Ectodermal cell (in vitro differentiated cells): ENCODE measurements at regions not wholly inside any gene's neighbourhood (a gene's known extent, or its start where the extent isn't known, plus 50 kb on each side); places are given as distances from the start of the nearest gene placed in this dataset.

Source experiments
- H3K27ac ChIP-seq: 2 replicates; pipeline ENCODE4 v1.7.0; 2013; ENCODE audit warnings: mild to moderate bottlenecking, low read depth, low read length; ENCODE audit not compliant: insufficient read depth, poor library complexity, severe bottlenecking
- H3K27me3 ChIP-seq: 2 replicates; pipeline ENCODE4 v1.7.0; 2013; ENCODE audit warnings: mild to moderate bottlenecking, low read length; ENCODE audit not compliant: insufficient read depth, control insufficient read depth, poor library complexity, severe bottlenecking
- H3K36me3 ChIP-seq: one replicate; pipeline ENCODE4 v1.7.0; 2013; ENCODE audit warnings: low read length; ENCODE audit not compliant: control insufficient read depth, insufficient read depth
- H3K4me1 ChIP-seq: one replicate; pipeline ENCODE4 v1.7.0; 2013; ENCODE audit warnings: low read length; ENCODE audit not compliant: control insufficient read depth, insufficient read depth
- H3K4me3 ChIP-seq: 2 replicates; pipeline ENCODE4 v1.7.0; 2013; ENCODE audit warnings: low read depth, low read length, control low read depth; ENCODE audit not compliant: insufficient read depth
- H3K9me3 ChIP-seq: 2 replicates; pipeline ENCODE4 v1.7.0; 2013; ENCODE audit warnings: mild to moderate bottlenecking, low read length, moderate library complexity; ENCODE audit not compliant: control insufficient read depth
- WGBS, 2 experiments: methylation state at CpG; one replicate each; pipeline ENCODE4 v1.1.7; 2013; ENCODE audit warnings: missing lambda C conversion rate in 2 of 2; 5-methylcytosine and 5-hydroxymethylcytosine counted together

DNA sequence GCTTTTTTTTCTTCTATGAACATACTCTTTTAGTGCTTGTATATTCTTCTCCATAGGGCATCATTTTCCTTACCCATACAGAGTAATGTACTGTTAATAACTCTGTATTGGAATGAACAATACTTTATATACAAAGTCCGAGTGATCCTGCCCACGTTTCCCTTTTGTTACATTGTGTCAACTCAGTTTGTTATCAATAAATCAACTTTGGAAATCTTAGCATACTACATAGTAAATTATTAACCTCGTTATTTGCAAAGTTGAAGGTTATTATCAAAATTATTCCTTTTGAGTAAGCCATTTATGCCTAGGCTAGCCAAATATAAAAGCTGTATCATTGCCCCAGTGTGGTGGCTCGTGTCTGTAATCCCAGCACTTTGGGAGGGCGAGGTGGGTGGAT lies 937.4 kb upstream of the TMPRSS15 start:
- WGBS, 2 experiments: 92% methylated on average over 2 to 5 of the region's 5 CpGs
- no peaks in the 10 kb centered on the region for H3K9me3 ChIP-seq
- H3K27me3 ChIP-seq: no peaks in the 10 kb centered on the region
- no peak overlapping the region for H3K27ac ChIP-seq
- no peaks in the 10 kb centered on the region for H3K36me3 ChIP-seq
- no peaks in the 10 kb centered on the region for H3K4me1 ChIP-seq
- H3K4me3 ChIP-seq: no peak overlapping the region

- no peaks in the 10 kb centered on the region for H3K4me1 ChIP-seq
- no peak overlapping the region for H3K4me3 ChIP-seq
- H3K36me3 ChIP-seq: no peaks in the 10 kb centered on the region
- no peaks in the 10 kb centered on the region for H3K27me3 ChIP-seq
- H3K27ac ChIP-seq: no peak overlapping the region
- H3K9me3 ChIP-seq: no peaks in the 10 kb centered on the region
- WGBS, 2 experiments: 89 to 100% methylated on average over 2 of the region's 2 CpGs
Observed at GRCh38 chr21:19343711-19344110, 940.1 kb upstream of the TMPRSS15 start.

- no peaks in the 10 kb centered on the region for H3K4me1 ChIP-seq
- no peaks in the 10 kb centered on the region for H3K9me3 ChIP-seq
- no peak overlapping the region for H3K27ac ChIP-seq
- H3K4me3 ChIP-seq: no peak overlapping the region
- H3K27me3 ChIP-seq: no peaks in the 10 kb centered on the region
- H3K36me3 ChIP-seq: no peaks in the 10 kb centered on the region
Observed at GRCh38 chr21:19350286-19350685, 946.7 kb upstream of the TMPRSS15 start.

- WGBS, 2 experiments: 92 to 94% methylated on average over 2 of the region's 2 CpGs
- H3K27me3 ChIP-seq: no peaks in the 10 kb centered on the region
- H3K27ac ChIP-seq: no peak overlapping the region
- H3K36me3 ChIP-seq: no peaks in the 10 kb centered on the region
- no peaks in the 10 kb centered on the region for H3K9me3 ChIP-seq
- no peak overlapping the region for H3K4me3 ChIP-seq
- no peaks in the 10 kb centered on the region for H3K4me1 ChIP-seq
Observed at GRCh38 chr21:19353256-19353655, 949.7 kb upstream of the TMPRSS15 start.

GRCh38 chr21:19368944-19369343 lies 965.4 kb upstream of the TMPRSS15 start:
- no peaks in the 10 kb centered on the region for H3K4me1 ChIP-seq
- WGBS, 2 experiments: 60 to 91% methylated on average over 1 of the region's 1 CpG
- no peak overlapping the region for H3K4me3 ChIP-seq
- no peak overlapping the region for H3K27ac ChIP-seq
- no peaks in the 10 kb centered on the region for H3K36me3 ChIP-seq
- no peaks in the 10 kb centered on the region for H3K27me3 ChIP-seq
- H3K9me3 ChIP-seq: no peaks in the 10 kb centered on the region

DNA sequence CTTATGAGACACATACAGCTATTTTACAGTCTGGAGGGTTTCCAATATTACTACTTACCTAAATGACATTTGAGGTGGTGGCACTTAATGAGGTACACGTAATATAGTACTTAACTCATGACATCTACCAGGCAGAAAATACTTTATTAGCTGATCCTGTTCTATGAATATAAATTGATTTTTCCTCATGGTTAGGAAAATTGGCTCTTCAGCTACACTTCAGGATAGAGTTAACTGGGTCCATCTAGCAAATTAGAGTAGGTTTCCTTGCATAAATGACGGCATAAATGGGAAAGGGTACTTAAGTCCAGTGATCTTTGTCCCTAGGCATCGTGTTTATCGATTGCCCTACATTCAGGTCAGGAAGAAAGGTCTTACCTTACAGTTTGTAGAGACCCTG lies 988.8 kb upstream of the TMPRSS15 start:
- no peaks in the 10 kb centered on the region for H3K27me3 ChIP-seq

DNA sequence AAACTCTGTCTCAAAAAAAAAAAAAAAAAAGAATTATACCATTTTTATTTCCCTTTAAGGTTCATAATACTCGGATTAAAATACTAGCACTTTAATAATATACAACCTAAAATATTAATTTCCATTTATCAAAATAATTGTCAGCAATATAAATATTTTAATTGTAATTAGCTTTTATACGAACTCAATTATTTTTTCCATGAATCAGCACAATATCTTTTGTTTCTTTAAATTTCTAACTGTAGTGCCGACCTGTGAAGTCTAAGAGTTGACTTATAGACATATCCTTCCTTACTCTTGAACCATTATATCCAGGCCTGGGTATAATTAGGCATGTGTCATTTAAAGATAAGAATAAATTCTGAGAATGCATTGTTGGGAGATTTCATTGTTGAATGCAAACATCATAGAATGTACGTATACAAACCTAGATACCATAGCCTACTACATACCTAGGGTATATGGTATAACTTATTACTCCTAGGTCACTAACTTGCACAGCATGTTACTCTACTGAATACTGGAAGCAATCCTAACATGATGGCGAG lies 996.7 kb upstream of the TMPRSS15 start:
- 83 to 93% methylated on average over 3 to 4 of the region's 5 CpGs for WGBS, 2 experiments
- no peaks in the 10 kb centered on the region for H3K27me3 ChIP-seq
- no peaks in the 10 kb centered on the region for H3K4me1 ChIP-seq

More for the DNA sequence above, 988.8 kb upstream of the TMPRSS15 start:
- Histone ChIP-seq H3K4me1 (no peaks in the 10 kb centered on the region), H3K4me3 (no peak overlapping the region), H3K27ac (no peak overlapping the region), H3K9me3 (no peaks in the 10 kb centered on the region), H3K36me3 (no peaks in the 10 kb centered on the region)
- 79 to 83% methylated on average over 3 of the region's 4 CpGs for whole genome bisulfite sequencing, 2 experiments

GRCh38 chr21:19402870-19403269 lies 999.3 kb upstream of the TMPRSS15 start:
- no peak overlapping the region for H3K4me3 ChIP-seq
- H3K27me3 ChIP-seq: no peaks in the 10 kb centered on the region
- H3K27ac ChIP-seq: no peak overlapping the region
- H3K4me1 ChIP-seq: no peaks in the 10 kb centered on the region
- H3K36me3 ChIP-seq: no peaks in the 10 kb centered on the region
- H3K9me3 ChIP-seq: no peaks in the 10 kb centered on the region

More for the DNA sequence above, 996.7 kb upstream of the TMPRSS15 start:
- Histone ChIP-seq H3K36me3 (no peaks in the 10 kb centered on the region), H3K9me3 (no peaks in the 10 kb centered on the region), H3K4me3 (no peak overlapping the region), H3K27ac (no peak overlapping the region)

GRCh38 chr21:19405326-19405725 lies 1001.7 kb upstream of the TMPRSS15 start:
- Histone ChIP-seq H3K27me3 (no peaks in the 10 kb centered on the region), H3K36me3 (no peaks in the 10 kb centered on the region), H3K4me3 (no peak overlapping the region), H3K27ac (no peak overlapping the region), H3K4me1 (no peaks in the 10 kb centered on the region), H3K9me3 (no peaks in the 10 kb centered on the region)
- 87 to 96% methylated on average over 2 of the region's 2 CpGs for WGBS, 2 experiments

- Histone ChIP-seq H3K9me3 (no peaks in the 10 kb centered on the region), H3K4me1 (no peaks in the 10 kb centered on the region), H3K36me3 (no peaks in the 10 kb centered on the region), H3K27ac (no peak overlapping the region), H3K27me3 (no peaks in the 10 kb centered on the region), H3K4me3 (no peak overlapping the region)
- WGBS, 2 experiments: 88 to 90% methylated on average over 3 of the region's 3 CpGs
Observed at GRCh38 chr21:19420565-19420964, 1017.0 kb upstream of the TMPRSS15 start.

- no peaks in the 10 kb centered on the region for H3K9me3 ChIP-seq
- 80 to 84% methylated on average over 1 to 2 of the region's 4 CpGs for WGBS, 2 experiments
- H3K27me3 ChIP-seq: no peaks in the 10 kb centered on the region
- no peaks in the 10 kb centered on the region for H3K36me3 ChIP-seq
- no peak overlapping the region for H3K27ac ChIP-seq
- no peaks in the 10 kb centered on the region for H3K4me1 ChIP-seq
- no peak overlapping the region for H3K4me3 ChIP-seq
Observed at GRCh38 chr21:19433623-19434022, 1030.0 kb upstream of the TMPRSS15 start.
